ENCODE measurements at regions not wholly inside any gene's neighbourhood (a gene's known extent, or its start where the extent isn't known, plus 50 kb on each side); places are given as distances from the start of the nearest gene placed in this dataset.

- Histone ChIP-seq H3K27me3 (no peaks in the 10 kb centered on the region), H3K4me3 (ENCODE audit: low read depth, low read length) (no peak overlapping the region), H3K4me1 (no peaks in the 10 kb centered on the region), H3K36me3 (no peaks in the 10 kb centered on the region), H3K9me3 (no peaks in the 10 kb centered on the region)
- no peak for TF ChIP-seq CTCF (IDR thresholded peaks at IDR 0.05; ENCODE audit: low read depth, low read length)
- DNase-seq = no peak
Observed at GRCh38 chr5:86795659-86796058, 177.9 kb downstream of the COX7C start.

- H3K27me3 ChIP-seq = no peaks in the 10 kb centered on the region
- DNase-seq = no peak
- H3K9me3 ChIP-seq = no peaks in the 10 kb centered on the region
- H3K36me3 ChIP-seq = no peaks in the 10 kb centered on the region
- no peak overlapping the region for H3K4me3 ChIP-seq (ENCODE audit: low read depth, low read length)
- TF ChIP-seq CTCF (IDR thresholded peaks at IDR 0.05; ENCODE audit: low read depth, low read length) = no peak
- H3K4me1 ChIP-seq = no peaks in the 10 kb centered on the region
Observed at GRCh38 chr5:86797677-86798076, 179.9 kb downstream of the COX7C start.

- H3K36me3 ChIP-seq = no peaks in the 10 kb centered on the region
- DNase-seq = no peak
- no peaks in the 10 kb centered on the region for H3K4me1 ChIP-seq
- H3K4me3 ChIP-seq (ENCODE audit: low read depth, low read length) = no peak overlapping the region
- no peak for TF ChIP-seq CTCF (IDR thresholded peaks at IDR 0.05; ENCODE audit: low read depth, low read length)
- no peaks in the 10 kb centered on the region for H3K27me3 ChIP-seq
- no peaks in the 10 kb centered on the region for H3K9me3 ChIP-seq
Observed at GRCh38 chr5:86806206-86806605, 188.5 kb downstream of the COX7C start.

- H3K4me1 ChIP-seq = no peaks in the 10 kb centered on the region
- no peaks in the 10 kb centered on the region for H3K27me3 ChIP-seq
- no peak overlapping the region for H3K4me3 ChIP-seq (ENCODE audit: low read depth, low read length)
- TF ChIP-seq CTCF (IDR thresholded peaks at IDR 0.05; ENCODE audit: low read depth, low read length) = no peak
- DNase-seq = no peak
- no peaks in the 10 kb centered on the region for H3K9me3 ChIP-seq
- H3K36me3 ChIP-seq = no peaks in the 10 kb centered on the region
Observed at GRCh38 chr5:86807046-86808031, 189.6 kb downstream of the COX7C start.

- H3K4me1 ChIP-seq = no peaks in the 10 kb centered on the region
- H3K27me3 ChIP-seq = no peaks in the 10 kb centered on the region
- DNase-seq = no peak
- no peaks in the 10 kb centered on the region for H3K36me3 ChIP-seq
- no peak overlapping the region for H3K4me3 ChIP-seq (ENCODE audit: low read depth, low read length)
- TF ChIP-seq CTCF (IDR thresholded peaks at IDR 0.05; ENCODE audit: low read depth, low read length) = no peak
- no peaks in the 10 kb centered on the region for H3K9me3 ChIP-seq
Observed at GRCh38 chr5:86814315-86814714, 196.6 kb downstream of the COX7C start.

GRCh38 chr5:86814907-86815306 is 197.2 kb downstream of the COX7C start:
- DNase-seq = no peak
- TF ChIP-seq CTCF (IDR thresholded peaks at IDR 0.05; ENCODE audit: low read depth, low read length) = no peak

More at GRCh38 chr5:86814907-86815306, 197.2 kb downstream of the COX7C start:
- H3K4me3 ChIP-seq (ENCODE audit: low read depth, low read length) = no peak overlapping the region
- H3K4me1 ChIP-seq = no peaks in the 10 kb centered on the region
- no peaks in the 10 kb centered on the region for H3K36me3 ChIP-seq
- H3K9me3 ChIP-seq = no peaks in the 10 kb centered on the region
- no peaks in the 10 kb centered on the region for H3K27me3 ChIP-seq
